Panc1 (cell line): ENCODE measurements at regions not wholly inside any gene's neighbourhood (a gene's known extent, or its start where the extent isn't known, plus 50 kb on each side); places are given as distances from the start of the nearest gene placed in this dataset.

Experiments used
- ATAC-seq: fragments of 200-7000 bp; cut with Tn5 transposase; 2 replicates; pipeline ENCODE4 v1.9.1; 2020; ENCODE audit warnings: mild to moderate bottlenecking, moderate library complexity
- BruUV-seq: library from RNA; stranded (reverse); fragments of 400-500 nt; replicated peaks from 2 replicates; lab custom pipeline; 2021; lab: Mats Ljungman, UMichigan
- CTCF ChIA-PET: fragments of 300-600 bp; sonication (Branson Sonifier 250); formaldehyde crosslinking; loops from one replicate; lab custom pipeline; 2022; ENCODE audit warnings: antibody characterized with exemption; lab: Charles Lee
- POLR2A ChIA-PET: fragments of 300-600 bp; sonication (Branson Sonifier 250); formaldehyde crosslinking; loops from one replicate; lab custom pipeline; 2022; ENCODE audit warnings: antibody characterized with exemption; lab: Charles Lee
- DNase-seq: peaks from one replicate; pipeline ENCODE4 v3.0.0-alpha.2; 2010; ENCODE audit warnings: low read depth, low spot score
- H3K27ac ChIP-seq: 2 replicates; pipeline ENCODE4 v1.5.1; 2011; ENCODE audit warnings: mild to moderate bottlenecking, low read length, inconsistent platforms
- H3K27me3 ChIP-seq: fragments of 200-500 bp; sonication (Bioruptor generic); 2 replicates; pipeline ENCODE4 v1.6.0; 2014; ENCODE audit warnings: low read length, inconsistent platforms; ENCODE audit not compliant: control insufficient read depth, insufficient read depth
- H3K36me3 ChIP-seq: fragments of 200-500 bp; sonication (Bioruptor generic); 2 replicates; pipeline ENCODE4 v1.5.1; 2014; ENCODE audit warnings: inconsistent platforms, mild to moderate bottlenecking, low read length, moderate library complexity; ENCODE audit not compliant: control insufficient read depth, insufficient read depth
- H3K4me1 ChIP-seq: 2 replicates; pipeline ENCODE4 v1.5.1; 2011; ENCODE audit warnings: inconsistent platforms, mild to moderate bottlenecking, low read length, moderate library complexity; ENCODE audit not compliant: control insufficient read depth, insufficient read depth
- H3K4me3 ChIP-seq, 2 experiments: 2 replicates each; pipeline ENCODE4 v1.5.1; 2011 to 2012; ENCODE audit warnings: low read depth in 2 of 2, low read length in 2 of 2, mild to moderate bottlenecking in 2 of 2, inconsistent platforms in 1 of 2, moderate library complexity in 1 of 2
- H3K9me3 ChIP-seq: fragments of 200-500 bp; sonication (Bioruptor generic); 2 replicates; pipeline ENCODE4 v1.5.1; 2014; ENCODE audit warnings: low read depth, mild to moderate bottlenecking, inconsistent platforms, low read length, moderate library complexity; ENCODE audit not compliant: control insufficient read depth, insufficient read depth
- POLR2AphosphoS5 ChIP-seq: IDR thresholded peaks from 2 replicates; pipeline ENCODE4 v1.6.1; 2012; ENCODE audit warnings: mild to moderate bottlenecking, low read depth, low read length, moderate library complexity
- REST ChIP-seq, 2 experiments: IDR thresholded peaks; 2 replicates each; pipeline ENCODE4 v1.6.1; 2011 to 2012; ENCODE audit warnings: low read depth in 2 of 2, control low read depth in 1 of 2, low read length in 1 of 2, mild to moderate bottlenecking in 1 of 2, moderate library complexity in 1 of 2; ENCODE audit not compliant: insufficient read depth in 1 of 2
- SIN3A ChIP-seq: IDR thresholded peaks from 2 replicates; pipeline ENCODE4 v1.6.1; 2012; ENCODE audit warnings: low read depth, mild to moderate bottlenecking, low read length, moderate library complexity, borderline replicate concordance; ENCODE audit not compliant: insufficient read depth
- TCF7L2 ChIP-seq: IDR thresholded peaks from 2 replicates; pipeline ENCODE4 v1.6.1; 2011; ENCODE audit warnings: mild to moderate bottlenecking, low read depth, low read length, inconsistent platforms
- in situ Hi-C: cut with HindIII; loops from 2 replicates; pipeline ENCODE4 v1.10.0; 2016; ENCODE audit warnings: low sequenced_read_pairs, low pct_unique_long_range_greater_than_20kb
- intact Hi-C: fragments of 100-400 bp; cut with micrococcal nuclease; formaldehyde crosslinking; loops from one replicate; pipeline ENCODE4 v1.10.0; 2022; ENCODE audit not compliant: unreplicated experiment
- TF ChIP-seq, protein P1 (sequence below): fragments of 450-650 bp; IDR thresholded peaks from 2 replicates; pipeline ENCODE4 v1.5.1; 2017; ENCODE audit warnings: mild to moderate bottlenecking

DNA sequence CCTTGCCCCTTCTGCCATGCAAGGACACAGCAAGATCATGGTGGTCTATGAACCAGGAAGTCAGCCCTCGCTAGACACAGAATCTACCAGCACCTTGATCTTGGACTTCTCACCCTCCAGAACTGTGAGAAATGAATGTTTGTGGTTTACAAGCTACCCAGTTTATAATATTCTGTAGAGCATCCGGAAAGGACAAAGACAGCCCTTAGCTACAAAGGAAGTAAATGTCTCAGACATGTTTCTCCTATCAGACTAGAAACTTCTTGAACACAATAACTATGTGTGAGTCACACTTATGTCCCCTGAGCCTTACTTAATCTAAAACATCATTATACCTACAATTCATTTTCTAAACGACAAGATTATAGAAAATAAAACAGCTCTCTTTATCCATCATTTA lies 176.7 kb downstream of the KLHL28 start:
- no peaks in the 10 kb centered on the region for H3K27me3 ChIP-seq
- ATAC-seq (no peak), DNase-seq (no peak)
- intact Hi-C loops, result no loop called here
- CTCF ChIA-PET, result no interaction called here
- no peaks in the 10 kb centered on the region for H3K36me3 ChIP-seq
- no peak overlapping the region for H3K4me3 ChIP-seq
- TF ChIP-seq TCF7L2, result no peak
- no peak for TF ChIP-seq SIN3A
- TF ChIP-seq, protein P1, sequence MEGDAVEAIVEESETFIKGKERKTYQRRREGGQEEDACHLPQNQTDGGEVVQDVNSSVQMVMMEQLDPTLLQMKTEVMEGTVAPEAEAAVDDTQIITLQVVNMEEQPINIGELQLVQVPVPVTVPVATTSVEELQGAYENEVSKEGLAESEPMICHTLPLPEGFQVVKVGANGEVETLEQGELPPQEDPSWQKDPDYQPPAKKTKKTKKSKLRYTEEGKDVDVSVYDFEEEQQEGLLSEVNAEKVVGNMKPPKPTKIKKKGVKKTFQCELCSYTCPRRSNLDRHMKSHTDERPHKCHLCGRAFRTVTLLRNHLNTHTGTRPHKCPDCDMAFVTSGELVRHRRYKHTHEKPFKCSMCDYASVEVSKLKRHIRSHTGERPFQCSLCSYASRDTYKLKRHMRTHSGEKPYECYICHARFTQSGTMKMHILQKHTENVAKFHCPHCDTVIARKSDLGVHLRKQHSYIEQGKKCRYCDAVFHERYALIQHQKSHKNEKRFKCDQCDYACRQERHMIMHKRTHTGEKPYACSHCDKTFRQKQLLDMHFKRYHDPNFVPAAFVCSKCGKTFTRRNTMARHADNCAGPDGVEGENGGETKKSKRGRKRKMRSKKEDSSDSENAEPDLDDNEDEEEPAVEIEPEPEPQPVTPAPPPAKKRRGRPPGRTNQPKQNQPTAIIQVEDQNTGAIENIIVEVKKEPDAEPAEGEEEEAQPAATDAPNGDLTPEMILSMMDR, result no peak
- no peak for TF ChIP-seq REST (IDR thresholded peaks at IDR 0.05; ENCODE audit: insufficient read depth in 1 of 2, low read depth in 2 of 2, low read length in 1 of 2)
- no peak for TF ChIP-seq POLR2AphosphoS5
- H3K9me3 ChIP-seq, result no peaks in the 10 kb centered on the region
- no peak overlapping the region for H3K27ac ChIP-seq
- no peaks in the 10 kb centered on the region for H3K4me1 ChIP-seq
- POLR2A ChIA-PET, result no interaction called here
- in situ Hi-C loops, result no loop called here
- no TSS peak for BruUV-seq

GRCh38 chr14:44783901-44784300 lies 177.8 kb downstream of the KLHL28 start:
- TF ChIP-seq SIN3A, result no peak
- no peak for TF ChIP-seq POLR2AphosphoS5
- TF ChIP-seq TCF7L2, result no peak
- TF ChIP-seq REST (IDR thresholded peaks at IDR 0.05; ENCODE audit: insufficient read depth in 1 of 2, low read depth in 2 of 2, low read length in 1 of 2), result no peak
- TF ChIP-seq, protein P1, result no peak
- no peak for ATAC-seq
- Histone ChIP-seq H3K9me3 (no peaks in the 10 kb centered on the region), H3K4me1 (no peaks in the 10 kb centered on the region), H3K27ac (no peak overlapping the region), H3K27me3 (no peaks in the 10 kb centered on the region), H3K36me3 (no peaks in the 10 kb centered on the region), H3K4me3 (no peak overlapping the region)
- no peak for DNase-seq
- POLR2A ChIA-PET, result no interaction called here
- intact Hi-C loops, result no loop called here
- in situ Hi-C loops, result no loop called here
- CTCF ChIA-PET, result no interaction called here
- BruUV-seq, result no TSS peak
